ENCODE measurements at regions not wholly inside any gene's neighbourhood (a gene's known extent, or its start where the extent isn't known, plus 50 kb on each side); places are given as distances from the start of the nearest gene placed in this dataset.

GRCh38 chr18:6505498-6505875 is 90.8 kb upstream of the L3MBTL4 start:
- no peak for TF ChIP-seq CTCF (IDR thresholded peaks at IDR 0.05; ENCODE audit: insufficient read depth, low read length, poor library complexity, severe bottlenecking)
- no peak for TF ChIP-seq EZH2phosphoT487 (conservative IDR thresholded peaks at IDR 0.05; ENCODE audit: low read length)

Measured in SU-DHL-6 (cell line).